ENCODE measurements at regions not wholly inside any gene's neighbourhood (a gene's known extent, or its start where the extent isn't known, plus 50 kb on each side); places are given as distances from the start of the nearest gene placed in this dataset.

- no peaks in the 10 kb centered on the region for H3K27me3 ChIP-seq (ENCODE audit: control insufficient read depth in 1 of 2, insufficient read depth in 2 of 2, low read length in 1 of 2)
- intact Hi-C loops (cut with DNase I): no loop called here
- DNase-seq: no peak
- no peak overlapping the region for H3K4me3 ChIP-seq (ENCODE audit: low read length in 2 of 2)
- no peak overlapping the region for H3K27ac ChIP-seq (ENCODE audit: low read depth in 1 of 2, low read length in 2 of 2)
- no peaks in the 10 kb centered on the region for H3K9me3 ChIP-seq (ENCODE audit: control insufficient read depth, low read length)
- no peaks in the 10 kb centered on the region for H3K4me1 ChIP-seq (ENCODE audit: control insufficient read depth in 1 of 2, insufficient read depth in 2 of 2, low read length in 2 of 2)
- 34 to 38% methylated on average over 3 of the region's 3 CpGs for WGBS, 2 donors
- H3K36me3 ChIP-seq (ENCODE audit: control insufficient read depth in 1 of 2, insufficient read depth in 2 of 2, low read length in 1 of 2): no peaks in the 10 kb centered on the region
- ATAC-seq (ENCODE audit: low FRiP score): no peak
Measured at GRCh38 chr3:99586701-99587100, 51.7 kb upstream of the COL8A1 start.

GRCh38 chr3:99579965-99580364, 58.4 kb upstream of the COL8A1 start:
- intact Hi-C loops (cut with DNase I): no loop called here
- no peak for ATAC-seq (ENCODE audit: low FRiP score)
- Histone ChIP-seq H3K4me1 (ENCODE audit: control insufficient read depth in 1 of 2, insufficient read depth in 2 of 2, low read length in 2 of 2) (no peaks in the 10 kb centered on the region), H3K27me3 (ENCODE audit: control insufficient read depth in 1 of 2, insufficient read depth in 2 of 2, low read length in 1 of 2) (no peaks in the 10 kb centered on the region), H3K4me3 (ENCODE audit: low read length in 2 of 2) (no peak overlapping the region), H3K9me3 (ENCODE audit: control insufficient read depth, low read length) (no peaks in the 10 kb centered on the region), H3K27ac (ENCODE audit: low read depth in 1 of 2, low read length in 2 of 2) (no peak overlapping the region), H3K36me3 (ENCODE audit: control insufficient read depth in 1 of 2, insufficient read depth in 2 of 2, low read length in 1 of 2) (no peaks in the 10 kb centered on the region)
- WGBS, 2 donors: 87 to 94% methylated on average over 3 of the region's 3 CpGs
- DNase-seq: no peak

GRCh38 chr3:99579246-99579645, 59.1 kb upstream of the COL8A1 start:
- H3K27me3 ChIP-seq (ENCODE audit: control insufficient read depth in 1 of 2, insufficient read depth in 2 of 2, low read length in 1 of 2): no peaks in the 10 kb centered on the region
- H3K4me3 ChIP-seq (ENCODE audit: low read length in 2 of 2): no peak overlapping the region
- no peaks in the 10 kb centered on the region for H3K4me1 ChIP-seq (ENCODE audit: control insufficient read depth in 1 of 2, insufficient read depth in 2 of 2, low read length in 2 of 2)
- ATAC-seq (ENCODE audit: low FRiP score) (no peak), DNase-seq (no peak)
- H3K36me3 ChIP-seq (ENCODE audit: control insufficient read depth in 1 of 2, insufficient read depth in 2 of 2, low read length in 1 of 2): no peaks in the 10 kb centered on the region
- no peak overlapping the region for H3K27ac ChIP-seq (ENCODE audit: low read depth in 1 of 2, low read length in 2 of 2)
- WGBS, 2 donors: 75 to 86% methylated on average over 4 of the region's 4 CpGs
- intact Hi-C loops (cut with DNase I): no loop called here
- no peaks in the 10 kb centered on the region for H3K9me3 ChIP-seq (ENCODE audit: control insufficient read depth, low read length)

GRCh38 chr3:99578339-99578970, 59.9 kb upstream of the COL8A1 start:
- intact Hi-C loops (cut with DNase I): no loop called here
- no peak for DNase-seq
- H3K4me3 ChIP-seq (ENCODE audit: low read length in 2 of 2): no peak overlapping the region
- no peaks in the 10 kb centered on the region for H3K4me1 ChIP-seq (ENCODE audit: control insufficient read depth in 1 of 2, insufficient read depth in 2 of 2, low read length in 2 of 2)
- no peaks in the 10 kb centered on the region for H3K9me3 ChIP-seq (ENCODE audit: control insufficient read depth, low read length)
- H3K27me3 ChIP-seq (ENCODE audit: control insufficient read depth in 1 of 2, insufficient read depth in 2 of 2, low read length in 1 of 2): no peaks in the 10 kb centered on the region
- no peaks in the 10 kb centered on the region for H3K36me3 ChIP-seq (ENCODE audit: control insufficient read depth in 1 of 2, insufficient read depth in 2 of 2, low read length in 1 of 2)
- 95 to 98% methylated on average over 1 of the region's 1 CpG for WGBS, 2 donors
- no peak for ATAC-seq (ENCODE audit: low FRiP score)
- no peak overlapping the region for H3K27ac ChIP-seq (ENCODE audit: low read depth in 1 of 2, low read length in 2 of 2)

GRCh38 chr3:99576904-99577559, 61.4 kb upstream of the COL8A1 start:
- 80 to 85% methylated on average over 4 of the region's 4 CpGs for WGBS, 2 donors
- no peaks in the 10 kb centered on the region for H3K27me3 ChIP-seq (ENCODE audit: control insufficient read depth in 1 of 2, insufficient read depth in 2 of 2, low read length in 1 of 2)
- DNase-seq: no peak

GRCh38 chr3:99575683-99576082, 62.7 kb upstream of the COL8A1 start:
- Histone ChIP-seq H3K4me3 (ENCODE audit: low read length in 2 of 2) (no peak overlapping the region), H3K27ac (ENCODE audit: low read depth in 1 of 2, low read length in 2 of 2) (no peak overlapping the region), H3K9me3 (ENCODE audit: control insufficient read depth, low read length) (no peaks in the 10 kb centered on the region), H3K4me1 (ENCODE audit: control insufficient read depth in 1 of 2, insufficient read depth in 2 of 2, low read length in 2 of 2) (no peaks in the 10 kb centered on the region), H3K27me3 (ENCODE audit: control insufficient read depth in 1 of 2, insufficient read depth in 2 of 2, low read length in 1 of 2) (no peaks in the 10 kb centered on the region), H3K36me3 (ENCODE audit: control insufficient read depth in 1 of 2, insufficient read depth in 2 of 2, low read length in 1 of 2) (no peaks in the 10 kb centered on the region)
- ATAC-seq (ENCODE audit: low FRiP score) (no peak), DNase-seq (no peak)
- 83 to 86% methylated on average over 2 of the region's 2 CpGs for WGBS, 2 donors
- intact Hi-C loops (cut with DNase I): no loop called here

More at GRCh38 chr3:99576904-99577559, 61.4 kb upstream of the COL8A1 start:
- H3K36me3 ChIP-seq (ENCODE audit: control insufficient read depth in 1 of 2, insufficient read depth in 2 of 2, low read length in 1 of 2): no peaks in the 10 kb centered on the region
- H3K4me3 ChIP-seq (ENCODE audit: low read length in 2 of 2): no peak overlapping the region
- no peaks in the 10 kb centered on the region for H3K4me1 ChIP-seq (ENCODE audit: control insufficient read depth in 1 of 2, insufficient read depth in 2 of 2, low read length in 2 of 2)
- H3K9me3 ChIP-seq (ENCODE audit: control insufficient read depth, low read length): no peaks in the 10 kb centered on the region
- intact Hi-C loops (cut with DNase I): no loop called here
- H3K27ac ChIP-seq (ENCODE audit: low read depth in 1 of 2, low read length in 2 of 2): no peak overlapping the region
- ATAC-seq (ENCODE audit: low FRiP score): no peak

- intact Hi-C loops (cut with DNase I): no loop called here
Measured at GRCh38 chr3:99570061-99570460, 68.3 kb upstream of the COL8A1 start.

DNA sequence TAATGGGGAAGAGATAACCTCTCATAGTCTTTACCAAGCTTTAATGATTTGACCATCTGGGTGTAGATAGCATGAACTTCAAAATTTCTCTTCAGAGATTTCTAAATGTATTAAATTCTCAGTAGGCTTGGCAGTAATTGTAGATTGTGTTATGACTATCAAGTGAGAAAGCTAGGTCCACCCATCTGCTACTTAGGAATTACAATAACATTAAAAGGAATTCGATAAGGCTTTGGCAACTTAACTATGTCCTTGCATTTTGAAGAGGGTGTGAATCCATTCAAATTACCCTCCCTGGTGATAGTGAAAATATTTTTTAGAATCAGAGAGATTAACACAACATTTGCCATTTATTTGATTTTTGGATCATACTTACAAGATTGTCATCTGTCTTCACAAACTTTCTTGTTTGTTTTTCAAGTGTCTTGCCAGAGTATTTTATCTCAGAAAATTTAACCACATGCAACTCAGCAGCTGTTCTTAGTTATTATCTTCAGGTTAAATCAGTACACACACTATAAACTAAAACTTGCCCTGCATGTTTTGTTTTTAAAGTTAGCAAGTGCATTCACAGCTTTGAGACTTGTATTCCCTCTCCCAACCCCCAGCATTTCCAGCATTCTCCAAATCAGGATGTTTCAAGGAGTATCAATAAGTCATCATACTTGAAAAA, 69.6 kb upstream of the COL8A1 start:
- no peak for ATAC-seq (ENCODE audit: low FRiP score)
- no peaks in the 10 kb centered on the region for H3K4me1 ChIP-seq (ENCODE audit: control insufficient read depth in 1 of 2, insufficient read depth in 2 of 2, low read length in 2 of 2)
- DNase-seq: no peak
- H3K9me3 ChIP-seq (ENCODE audit: control insufficient read depth, low read length): no peaks in the 10 kb centered on the region
- intact Hi-C loops (cut with DNase I): no loop called here
- H3K36me3 ChIP-seq (ENCODE audit: control insufficient read depth in 1 of 2, insufficient read depth in 2 of 2, low read length in 1 of 2): no peaks in the 10 kb centered on the region
- no peak overlapping the region for H3K4me3 ChIP-seq (ENCODE audit: low read length in 2 of 2)
- no peak overlapping the region for H3K27ac ChIP-seq (ENCODE audit: low read depth in 1 of 2, low read length in 2 of 2)
- 44 to 48% methylated on average over 1 of the region's 1 CpG for WGBS, 2 donors
- H3K27me3 ChIP-seq (ENCODE audit: control insufficient read depth in 1 of 2, insufficient read depth in 2 of 2, low read length in 1 of 2): no peaks in the 10 kb centered on the region

More at GRCh38 chr3:99570061-99570460, 68.3 kb upstream of the COL8A1 start:
- no peak overlapping the region for H3K27ac ChIP-seq (ENCODE audit: low read depth in 1 of 2, low read length in 2 of 2)
- no peak overlapping the region for H3K4me3 ChIP-seq (ENCODE audit: low read length in 2 of 2)
- DNase-seq: no peak
- 88 to 95% methylated on average over 1 of the region's 1 CpG for WGBS, 2 donors
- H3K9me3 ChIP-seq (ENCODE audit: control insufficient read depth, low read length): no peaks in the 10 kb centered on the region
- no peak for ATAC-seq (ENCODE audit: low FRiP score)
- no peaks in the 10 kb centered on the region for H3K4me1 ChIP-seq (ENCODE audit: control insufficient read depth in 1 of 2, insufficient read depth in 2 of 2, low read length in 2 of 2)
- H3K36me3 ChIP-seq (ENCODE audit: control insufficient read depth in 1 of 2, insufficient read depth in 2 of 2, low read length in 1 of 2): no peaks in the 10 kb centered on the region
- H3K27me3 ChIP-seq (ENCODE audit: control insufficient read depth in 1 of 2, insufficient read depth in 2 of 2, low read length in 1 of 2): no peaks in the 10 kb centered on the region

DNA sequence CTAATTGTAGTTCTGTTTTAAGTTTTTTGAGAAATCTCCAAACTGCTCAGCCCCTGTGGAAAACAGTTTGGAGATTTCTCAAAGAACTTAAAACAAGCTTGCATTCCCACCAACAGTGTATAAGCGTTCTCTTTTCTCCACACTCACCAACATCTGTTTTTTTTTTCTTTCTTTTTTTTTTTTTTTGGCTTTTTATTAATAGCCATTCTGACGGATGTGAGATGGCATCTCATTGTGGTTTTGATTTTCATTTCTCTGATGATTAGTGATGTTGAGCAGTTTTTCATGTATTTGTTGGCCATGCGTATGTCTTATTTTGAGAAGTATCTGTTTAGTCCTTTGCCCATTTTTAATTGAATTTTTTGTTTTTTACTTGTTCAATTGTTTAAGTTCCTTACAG, 73.1 kb upstream of the COL8A1 start:
- Histone ChIP-seq H3K4me3 (ENCODE audit: low read length in 2 of 2) (no peak overlapping the region), H3K36me3 (ENCODE audit: control insufficient read depth in 1 of 2, insufficient read depth in 2 of 2, low read length in 1 of 2) (no peaks in the 10 kb centered on the region), H3K4me1 (ENCODE audit: control insufficient read depth in 1 of 2, insufficient read depth in 2 of 2, low read length in 2 of 2) (peaks cover 2 to 5% of the 10 kb centered on the region in 2 donors), H3K27ac (ENCODE audit: low read depth in 1 of 2, low read length in 2 of 2) (no peak overlapping the region), H3K9me3 (ENCODE audit: control insufficient read depth, low read length) (no peaks in the 10 kb centered on the region), H3K27me3 (ENCODE audit: control insufficient read depth in 1 of 2, insufficient read depth in 2 of 2, low read length in 1 of 2) (no peaks in the 10 kb centered on the region)
- 83 to 88% methylated on average over 3 of the region's 3 CpGs for WGBS, 2 donors
- intact Hi-C loops (cut with DNase I): no loop called here
- DNase-seq (no peak), ATAC-seq (ENCODE audit: low FRiP score) (no peak)
